ENCODE measurements at regions not wholly inside any gene's neighbourhood (a gene's known extent, or its start where the extent isn't known, plus 50 kb on each side); places are given as distances from the start of the nearest gene placed in this dataset.

DNA sequence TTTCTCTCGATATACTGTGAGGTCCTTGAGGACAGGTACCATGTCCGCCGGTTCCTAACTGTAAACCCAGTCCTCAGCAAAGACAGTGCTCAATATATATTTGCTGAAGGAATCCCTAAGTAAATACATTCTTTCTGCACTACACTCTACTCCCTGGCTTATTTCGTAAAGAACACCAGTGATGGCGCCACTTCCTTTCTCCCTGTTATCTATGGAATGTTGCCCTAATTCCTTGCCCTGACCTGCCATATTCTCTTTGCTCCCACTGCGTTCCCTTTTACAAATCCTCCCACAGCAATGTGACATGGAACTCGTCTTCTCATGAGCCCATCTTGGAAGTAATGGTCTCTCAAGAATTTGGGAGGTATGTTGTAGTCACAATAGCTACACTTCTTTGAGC, 507.4 kb upstream of the COBL start:
- TF ChIP-seq, protein P1, sequence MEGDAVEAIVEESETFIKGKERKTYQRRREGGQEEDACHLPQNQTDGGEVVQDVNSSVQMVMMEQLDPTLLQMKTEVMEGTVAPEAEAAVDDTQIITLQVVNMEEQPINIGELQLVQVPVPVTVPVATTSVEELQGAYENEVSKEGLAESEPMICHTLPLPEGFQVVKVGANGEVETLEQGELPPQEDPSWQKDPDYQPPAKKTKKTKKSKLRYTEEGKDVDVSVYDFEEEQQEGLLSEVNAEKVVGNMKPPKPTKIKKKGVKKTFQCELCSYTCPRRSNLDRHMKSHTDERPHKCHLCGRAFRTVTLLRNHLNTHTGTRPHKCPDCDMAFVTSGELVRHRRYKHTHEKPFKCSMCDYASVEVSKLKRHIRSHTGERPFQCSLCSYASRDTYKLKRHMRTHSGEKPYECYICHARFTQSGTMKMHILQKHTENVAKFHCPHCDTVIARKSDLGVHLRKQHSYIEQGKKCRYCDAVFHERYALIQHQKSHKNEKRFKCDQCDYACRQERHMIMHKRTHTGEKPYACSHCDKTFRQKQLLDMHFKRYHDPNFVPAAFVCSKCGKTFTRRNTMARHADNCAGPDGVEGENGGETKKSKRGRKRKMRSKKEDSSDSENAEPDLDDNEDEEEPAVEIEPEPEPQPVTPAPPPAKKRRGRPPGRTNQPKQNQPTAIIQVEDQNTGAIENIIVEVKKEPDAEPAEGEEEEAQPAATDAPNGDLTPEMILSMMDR (conservative IDR thresholded peaks at IDR 0.05), result no peak
- TF ChIP-seq EZH2 (IDR thresholded peaks at IDR 0.05; ENCODE audit: low read depth), result no peak
